Kidney (tissue), 13 donors: ENCODE measurements at regions not wholly inside any gene's neighbourhood (a gene's known extent, or its start where the extent isn't known, plus 50 kb on each side); places are given as distances from the start of the nearest gene placed in this dataset.
A peak's percentile ranks its signal among the peaks of the same experiment; 100 is the strongest.

Experiments
- DNase-seq, 5 donors: peaks; one replicate each; pipeline ENCODE4 v3.0.0-alpha.2; 2013 to 2020
- FAIRE-seq: peaks from 2 replicates; lab custom pipeline; 2012; peaks lifted over from hg19 to GRCh38; lab: Jason Lieb, UNC
- H3K27ac ChIP-seq, 2 donors: one replicate each; pipeline ENCODE4 v1.7.0; 2013; ENCODE audit warnings: low read depth in 2 of 2, low read length in 2 of 2, inconsistent platforms in 1 of 2
- H3K27me3 ChIP-seq: one replicate; pipeline ENCODE4 v1.7.1; 2013; ENCODE audit warnings: low read length, inconsistent platforms; ENCODE audit not compliant: control insufficient read depth, insufficient read depth
- H3K36me3 ChIP-seq, 3 donors: one replicate each; pipeline versions ENCODE4 v1.7.0 to v1.7.1; 2013; ENCODE audit warnings: low read length in 3 of 3, control low read depth in 1 of 3, inconsistent platforms in 1 of 3; ENCODE audit not compliant: insufficient read depth in 3 of 3, control insufficient read depth in 2 of 3
- H3K4me1 ChIP-seq, 3 donors: one replicate each; pipeline versions ENCODE4 v1.7.0 to v1.7.1; 2013; ENCODE audit warnings: low read length in 3 of 3, inconsistent platforms in 1 of 3, low read depth in 1 of 3; ENCODE audit not compliant: control insufficient read depth in 2 of 3, insufficient read depth in 2 of 3
- H3K4me3 ChIP-seq, 3 donors: one replicate each; pipeline versions ENCODE4 v1.7.0 to v1.8.1; 2013; ENCODE audit warnings: low read length in 3 of 3, control low read depth in 1 of 3, inconsistent platforms in 1 of 3
- H3K9ac ChIP-seq, 3 donors: one replicate each; pipeline versions ENCODE4 v1.7.0 to v1.7.1; 2013; ENCODE audit warnings: low read length in 3 of 3, control low read depth in 1 of 3, inconsistent platforms in 1 of 3
- H3K9me3 ChIP-seq, 3 donors: one replicate each; pipeline versions ENCODE4 v1.7.0 to v1.7.1; 2013; ENCODE audit warnings: low read length in 3 of 3, control low read depth in 1 of 3, inconsistent platforms in 1 of 3; ENCODE audit not compliant: control insufficient read depth in 2 of 3, insufficient read depth in 1 of 3
- CTCF ChIP-seq: IDR thresholded peaks from 3 replicates; pipeline ENCODE4 v1.5.1; 2012; ENCODE audit warnings: mild to moderate bottlenecking, moderate library complexity, borderline replicate concordance; ENCODE audit not compliant: insufficient read depth; ENCODE audit errors: extremely low read depth
- intact Hi-C: fragments of 100-400 bp; cut with DNase I; formaldehyde crosslinking; loops from one replicate; pipeline ENCODE4 v1.11.1; 2022
- donor health status: control.
- donor health status: control.
- donor health status: control.
- donor health status: control.
- donor health status: control.
- donor health status: DM: yes; HTN: yes; CAD: no.
- donor health status: Normal renal cell carcinoma (clear cell type).

- FAIRE-seq, result no peak
- H3K27me3 ChIP-seq, result no peaks in the 10 kb centered on the region
- H3K9me3 ChIP-seq, result no peaks in the 10 kb centered on the region
- peak in 1 of 5 donors; percentile 3 for DNase-seq
- H3K27ac ChIP-seq, result no peak overlapping the region
- no peak overlapping the region for H3K4me3 ChIP-seq
- intact Hi-C loops, result no loop called here
- H3K9ac ChIP-seq, result no peak overlapping the region
- H3K36me3 ChIP-seq, result no peaks in the 10 kb centered on the region
- H3K4me1 ChIP-seq, result peaks cover 0 to 4% (median 0%) of the 10 kb centered on the region in 3 donors
- no peak for TF ChIP-seq CTCF
These were observed 67.5 kb upstream of the STX16 start for GRCh38 chr20:58583586-58583985.

- no peak for TF ChIP-seq CTCF
- H3K4me3 ChIP-seq, result no peak overlapping the region
- H3K9me3 ChIP-seq, result no peaks in the 10 kb centered on the region
- DNase-seq (peak in 2 of 5 donors; percentile 9 to 37), FAIRE-seq (no peak)
- no peak overlapping the region for H3K27ac ChIP-seq
- peaks cover 0 to 4% (median 2%) of the 10 kb centered on the region in 3 donors for H3K4me1 ChIP-seq
- H3K9ac ChIP-seq, result no peak overlapping the region
- intact Hi-C loops, result no loop called here
- no peaks in the 10 kb centered on the region for H3K36me3 ChIP-seq
- no peaks in the 10 kb centered on the region for H3K27me3 ChIP-seq
These were observed 67.9 kb upstream of the STX16 start for GRCh38 chr20:58583176-58583575.

GRCh38 chr20:58580474-58580835 lies 65.3 kb upstream of the APCDD1L start:
- peaks cover 0 to 4% (median 3%) of the 10 kb centered on the region in 3 donors for H3K4me1 ChIP-seq
- DNase-seq, result no peak
- intact Hi-C loops, result no loop called here
- H3K27me3 ChIP-seq, result no peaks in the 10 kb centered on the region
- no peak for TF ChIP-seq CTCF
- no peaks in the 10 kb centered on the region for H3K9me3 ChIP-seq
- no peak overlapping the region for H3K9ac ChIP-seq
- H3K4me3 ChIP-seq, result no peak overlapping the region
- no peaks in the 10 kb centered on the region for H3K36me3 ChIP-seq
- FAIRE-seq, result no peak
- H3K27ac ChIP-seq, result no peak overlapping the region
